GM12878 (cell line): ENCODE measurements at regions not wholly inside any gene's neighbourhood (a gene's known extent, or its start where the extent isn't known, plus 50 kb on each side); places are given as distances from the start of the nearest gene placed in this dataset.

ENCODE experiments used
- ATAC-seq: fragments of 200-7000 bp; cut with Tn5 transposase; 3 replicates; pipeline ENCODE4 v1.9.1; 2020; ENCODE audit warnings: mild to moderate bottlenecking, moderate library complexity
- BruUV-seq: library from RNA; stranded (reverse); fragments of 400-500 nt; replicated peaks from 2 replicates; lab custom pipeline; 2021; lab: Mats Ljungman, UMichigan
- CTCF ChIA-PET: fragments of 300-600 bp; sonication (Branson Sonifier 250); formaldehyde crosslinking; extraction: SDS; loops from one replicate; lab custom pipeline; 2021; ENCODE audit warnings: inconsistent platforms; lab: Yijun Ruan, JAX
- POLR2A ChIA-PET: fragments of 350-600 bp; formaldehyde crosslinking; extraction: SDS; loops from one replicate; lab custom pipeline; 2021; ENCODE audit warnings: inconsistent platforms; lab: Charles Lee
- RAD21 ChIA-PET: fragments of 300-600 bp; sonication (Branson Sonifier 250); formaldehyde crosslinking; loops from one replicate; lab custom pipeline; 2023; ENCODE audit warnings: antibody characterized with exemption; ENCODE audit not compliant: unreplicated experiment; lab: Charles Lee
- SMC1A ChIA-PET: fragments of 300-600 bp; sonication (Branson Sonifier 250); formaldehyde crosslinking; loops from one replicate; lab custom pipeline; 2023; ENCODE audit not compliant: unreplicated experiment, uncharacterized antibody; lab: Charles Lee
- DNase-seq: peaks from one replicate; pipeline ENCODE4 v3.0.0-alpha.2; 2011; ENCODE audit warnings: low read depth, low spot score
- FAIRE-seq: peaks from 3 replicates; lab custom pipeline; 2011; peaks lifted over from hg19 to GRCh38; lab: Jason Lieb, UNC
- H2AFZ ChIP-seq: 2 replicates; pipeline ENCODE4 v1.6.0; 2011; ENCODE audit warnings: low read depth, low read length, control low read depth; ENCODE audit not compliant: control insufficient read depth
- H3K27ac ChIP-seq: 2 replicates; pipeline ENCODE4 v1.5.1; 2011; ENCODE audit warnings: control low read depth; ENCODE audit not compliant: control insufficient read depth, insufficient read depth
- H3K27me3 ChIP-seq, 2 experiments: replicated peaks in 1 of 2; 2 replicates each; pipeline versions ENCODE4 v1.6.0 to v1.6.1; 2011; ENCODE audit warnings: low read length in 1 of 2; ENCODE audit not compliant: control insufficient read depth in 2 of 2, insufficient read depth in 2 of 2
- H3K36me3 ChIP-seq, 2 experiments: 2 replicates each; pipeline ENCODE4 v1.5.1; 2011; ENCODE audit warnings: low read length in 1 of 2; ENCODE audit not compliant: control insufficient read depth in 2 of 2, insufficient read depth in 2 of 2
- H3K4me1 ChIP-seq: 2 replicates; pipeline ENCODE4 v1.6.1; 2011; ENCODE audit warnings: mild to moderate bottlenecking, low read length, moderate library complexity, mixed read lengths; ENCODE audit not compliant: control insufficient read depth, insufficient read depth
- H3K4me2 ChIP-seq: 2 replicates; pipeline ENCODE4 v1.6.0; 2011; ENCODE audit warnings: control low read depth; ENCODE audit not compliant: control insufficient read depth, insufficient read depth
- H3K4me3 ChIP-seq: fragments of 200-600 bp; sonication (generic); 2 replicates; pipeline ENCODE4 v1.5.1; 2016
- H3K79me2 ChIP-seq: 2 replicates; pipeline ENCODE4 v1.6.0; 2011; ENCODE audit warnings: low read length; ENCODE audit not compliant: control insufficient read depth, insufficient read depth
- H3K9ac ChIP-seq: 2 replicates; pipeline ENCODE4 v1.8.0; 2011; ENCODE audit warnings: low read length, control low read depth, mixed read lengths; ENCODE audit not compliant: control insufficient read depth, insufficient read depth
- H3K9me3 ChIP-seq: replicated peaks from 3 replicates; pipeline ENCODE4 v1.5.1; 2011; ENCODE audit warnings: mild to moderate bottlenecking, low read length; ENCODE audit not compliant: control insufficient read depth, insufficient read depth
- H4K20me1 ChIP-seq: 2 replicates; pipeline ENCODE4 v1.6.0; 2011; ENCODE audit not compliant: control insufficient read depth, insufficient read depth
- CBX5 ChIP-seq: sonication (generic); IDR thresholded peaks from 2 replicates; pipeline ENCODE4 v1.6.1; 2016; ENCODE audit warnings: low read depth, moderate library complexity, mild to moderate bottlenecking, inconsistent platforms
- CEBPB ChIP-seq, 2 experiments: fragments of 150-350 bp in 1 of 2; IDR thresholded peaks; 2 replicates each; pipeline ENCODE4 v1.6.1; 2012 to 2014; ENCODE audit warnings: low read depth in 2 of 2, low read length in 2 of 2, borderline replicate concordance in 1 of 2, inconsistent platforms in 1 of 2
- HDAC6 ChIP-seq: fragments of 200-600 bp; sonication (generic); IDR thresholded peaks from one replicate; pipeline ENCODE4 v1.8.0; 2017; ENCODE audit warnings: antibody characterized with exemption; ENCODE audit not compliant: unreplicated experiment
- HDGF ChIP-seq: fragments of 450-650 bp; IDR thresholded peaks from 2 replicates; pipeline ENCODE4 v1.6.1; 2016; ENCODE audit warnings: antibody characterized with exemption
- KDM1A ChIP-seq: fragments of 200-600 bp; sonication (generic); IDR thresholded peaks from 2 replicates; pipeline ENCODE4 v1.6.1; 2016; ENCODE audit warnings: borderline replicate concordance
- MEF2A ChIP-seq: IDR thresholded peaks from 2 replicates; pipeline ENCODE4 v1.6.1; 2011; ENCODE audit warnings: low read depth, mild to moderate bottlenecking, low read length, moderate library complexity; ENCODE audit not compliant: insufficient read depth
- MTA3 ChIP-seq: IDR thresholded peaks from 2 replicates; pipeline ENCODE4 v1.6.1; 2012; ENCODE audit warnings: low read length, inconsistent platforms, borderline replicate concordance
- NR2C1 ChIP-seq: fragments of 450-650 bp; IDR thresholded peaks from 2 replicates; pipeline ENCODE4 v1.6.1; 2017; ENCODE audit warnings: antibody characterized with exemption, mild to moderate bottlenecking, moderate library complexity
- NR2C2 ChIP-seq: IDR thresholded peaks from 2 replicates; pipeline ENCODE4 v1.6.1; 2011; ENCODE audit warnings: borderline replicate concordance, low read depth; ENCODE audit not compliant: control insufficient read depth, insufficient read length
- POU2F2 ChIP-seq: IDR thresholded peaks from 3 replicates; pipeline ENCODE4 v1.6.1; 2011; ENCODE audit warnings: low read depth, mild to moderate bottlenecking, low read length, borderline replicate concordance
- RAD51 ChIP-seq: fragments of 450-650 bp; IDR thresholded peaks from 2 replicates; pipeline ENCODE4 v1.6.1; 2016; ENCODE audit warnings: moderate library complexity, mild to moderate bottlenecking, inconsistent platforms
- ZNF207 ChIP-seq: fragments of 450-650 bp; IDR thresholded peaks from 2 replicates; pipeline ENCODE4 v1.6.1; 2014; ENCODE audit warnings: antibody characterized with exemption, mild to moderate bottlenecking, borderline replicate concordance
- WGBS: methylation state at CpG from one replicate; pipeline ENCODE4 v1.1.6; 2016; ENCODE audit warnings: low lambda C conversion rate; ENCODE audit not compliant: insufficient replicate concordance, insufficient coverage; ENCODE audit errors: missing lambda C conversion rate; 5-methylcytosine and 5-hydroxymethylcytosine counted together
- in situ Hi-C: fragments of 300-500 bp; cut with MboI; formaldehyde crosslinking; loops from 9 replicates; pipeline ENCODE4 v1.14.3; 2018; ENCODE audit warnings: mixed read lengths
- intact Hi-C: fragments of 100-400 bp; cut with micrococcal nuclease; formaldehyde crosslinking; loops from one replicate; pipeline ENCODE4 v1.14.2; 2022; ENCODE audit not compliant: unreplicated experiment
- TF ChIP-seq, protein P1 (sequence below): fragments of 150-350 bp; IDR thresholded peaks from 2 replicates; pipeline ENCODE4 v1.6.1; 2016; ENCODE audit warnings: low read depth, low read length
- TF ChIP-seq, protein P2 (sequence below): IDR thresholded peaks from 2 replicates; pipeline ENCODE4 v1.6.1; 2012; ENCODE audit warnings: low read depth, low read length, improper control_type of control experiment
- TF ChIP-seq, protein P3 (sequence below): fragments of 450-650 bp; IDR thresholded peaks from 2 replicates; pipeline ENCODE4 v1.6.1; 2018; ENCODE audit warnings: borderline replicate concordance, mild to moderate bottlenecking; ENCODE audit not compliant: partially characterized antibody

DNA sequence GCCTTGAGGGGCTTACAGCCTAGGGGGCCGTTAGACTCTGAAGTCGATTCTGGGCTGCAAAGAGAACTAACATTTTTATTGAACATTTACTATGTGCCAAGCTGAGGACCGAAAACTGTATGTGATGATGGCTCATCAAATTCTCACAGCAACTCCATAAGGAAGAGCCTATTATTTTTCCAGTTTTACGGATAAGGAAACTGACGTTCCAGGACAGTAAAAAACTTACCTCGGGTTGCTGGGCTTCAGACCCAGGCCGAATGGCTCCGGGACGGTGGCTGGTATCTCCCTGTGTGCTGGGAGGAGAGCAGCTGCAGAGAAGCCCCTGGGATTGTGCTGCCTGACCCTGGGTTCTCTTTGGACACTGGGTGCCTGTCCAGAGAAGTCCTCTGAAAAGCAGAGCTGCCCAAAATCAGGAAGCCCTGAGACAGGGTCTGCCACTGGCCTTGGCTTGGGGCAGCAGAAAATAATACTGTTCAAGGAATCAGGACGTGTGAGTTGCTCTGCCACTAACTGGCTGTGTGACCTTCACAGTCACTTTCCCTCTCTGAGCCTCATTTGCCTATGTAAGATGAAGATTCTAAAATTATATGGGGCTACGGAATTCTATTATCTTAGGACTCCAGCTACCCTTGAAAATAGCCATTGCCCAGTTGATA is 116.3 kb upstream of the CPEB4 start (continued):
- TF ChIP-seq, protein P1, sequence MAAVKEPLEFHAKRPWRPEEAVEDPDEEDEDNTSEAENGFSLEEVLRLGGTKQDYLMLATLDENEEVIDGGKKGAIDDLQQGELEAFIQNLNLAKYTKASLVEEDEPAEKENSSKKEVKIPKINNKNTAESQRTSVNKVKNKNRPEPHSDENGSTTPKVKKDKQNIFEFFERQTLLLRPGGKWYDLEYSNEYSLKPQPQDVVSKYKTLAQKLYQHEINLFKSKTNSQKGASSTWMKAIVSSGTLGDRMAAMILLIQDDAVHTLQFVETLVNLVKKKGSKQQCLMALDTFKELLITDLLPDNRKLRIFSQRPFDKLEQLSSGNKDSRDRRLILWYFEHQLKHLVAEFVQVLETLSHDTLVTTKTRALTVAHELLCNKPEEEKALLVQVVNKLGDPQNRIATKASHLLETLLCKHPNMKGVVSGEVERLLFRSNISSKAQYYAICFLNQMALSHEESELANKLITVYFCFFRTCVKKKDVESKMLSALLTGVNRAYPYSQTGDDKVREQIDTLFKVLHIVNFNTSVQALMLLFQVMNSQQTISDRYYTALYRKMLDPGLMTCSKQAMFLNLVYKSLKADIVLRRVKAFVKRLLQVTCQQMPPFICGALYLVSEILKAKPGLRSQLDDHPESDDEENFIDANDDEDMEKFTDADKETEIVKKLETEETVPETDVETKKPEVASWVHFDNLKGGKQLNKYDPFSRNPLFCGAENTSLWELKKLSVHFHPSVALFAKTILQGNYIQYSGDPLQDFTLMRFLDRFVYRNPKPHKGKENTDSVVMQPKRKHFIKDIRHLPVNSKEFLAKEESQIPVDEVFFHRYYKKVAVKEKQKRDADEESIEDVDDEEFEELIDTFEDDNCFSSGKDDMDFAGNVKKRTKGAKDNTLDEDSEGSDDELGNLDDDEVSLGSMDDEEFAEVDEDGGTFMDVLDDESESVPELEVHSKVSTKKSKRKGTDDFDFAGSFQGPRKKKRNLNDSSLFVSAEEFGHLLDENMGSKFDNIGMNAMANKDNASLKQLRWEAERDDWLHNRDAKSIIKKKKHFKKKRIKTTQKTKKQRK: no peak
- TF ChIP-seq RAD51: no peak
- TF ChIP-seq MEF2A: no peak
- TF ChIP-seq, all 136 proteins: peak for 0

DNA sequence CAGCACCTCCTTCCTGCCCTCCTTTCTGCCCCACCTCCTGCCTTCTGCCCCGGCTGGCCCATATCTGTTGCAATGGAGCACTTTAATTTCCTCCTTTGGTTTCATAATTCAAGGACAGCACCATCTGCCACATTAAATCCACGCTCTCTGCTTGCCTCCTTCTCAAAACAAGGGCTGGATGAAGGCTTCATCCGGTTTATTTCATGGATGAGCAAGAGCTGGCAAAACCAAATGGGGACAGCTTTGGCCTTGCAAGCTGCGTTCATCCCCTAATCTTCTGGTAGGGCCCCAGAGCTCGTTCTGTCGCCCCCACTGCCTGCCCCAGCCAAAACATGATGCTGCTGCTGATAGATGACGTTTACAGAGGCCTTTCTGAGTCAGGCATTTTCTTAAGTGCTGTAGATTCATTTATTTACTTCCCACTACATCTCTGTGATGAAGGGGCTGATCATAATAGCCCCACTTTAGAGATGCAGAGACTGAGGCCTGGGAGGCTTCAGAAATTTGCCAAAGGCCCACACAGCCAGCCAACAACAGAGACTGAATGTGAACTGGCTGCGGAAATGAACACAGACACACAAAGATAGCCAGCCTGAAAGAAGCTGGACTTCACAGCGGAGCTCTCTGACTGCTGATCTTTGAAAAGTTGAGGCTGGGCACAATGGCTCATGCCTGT is 115.6 kb upstream of the CPEB4 start:
- FAIRE-seq (no peak), ATAC-seq (no peak), DNase-seq (no peak)
- WGBS: 69% methylated on average over 9 of the region's 9 CpGs
- Histone ChIP-seq H3K4me2 (no peak overlapping the region), H3K9ac (no peak overlapping the region), H3K79me2 (no peaks in the 10 kb centered on the region), H3K9me3 (no peaks in the 10 kb centered on the region), H3K4me3 (no peak overlapping the region), H3K27ac (no peak overlapping the region), H2AFZ (no peak overlapping the region), H3K27me3 (no peaks in the 10 kb centered on the region), H3K36me3 (no peaks in the 10 kb centered on the region), H3K4me1 (no peaks in the 10 kb centered on the region), H4K20me1 (no peaks in the 10 kb centered on the region)
- in situ Hi-C loops (no loop called here), intact Hi-C loops (no loop called here)
- CTCF ChIA-PET: interaction anchor here (0.6 kb wide), 1 partner anchor 48 kb away, joined by 3 read pairs; no protein-coding TSS in a partner anchor
- SMC1A ChIA-PET: interaction anchor here (1.2 to 1.6 kb wide), 3 partner anchors 9 to 13 kb away, joined by 3 to 5 read pairs (median 3); no protein-coding TSS in a partner anchor
- POLR2A ChIA-PET: no interaction called here
- no TSS peak for BruUV-seq
- RAD21 ChIA-PET: no interaction called here
- TF ChIP-seq NR2C2: no peak
- TF ChIP-seq MTA3: no peak
- TF ChIP-seq, protein P2, sequence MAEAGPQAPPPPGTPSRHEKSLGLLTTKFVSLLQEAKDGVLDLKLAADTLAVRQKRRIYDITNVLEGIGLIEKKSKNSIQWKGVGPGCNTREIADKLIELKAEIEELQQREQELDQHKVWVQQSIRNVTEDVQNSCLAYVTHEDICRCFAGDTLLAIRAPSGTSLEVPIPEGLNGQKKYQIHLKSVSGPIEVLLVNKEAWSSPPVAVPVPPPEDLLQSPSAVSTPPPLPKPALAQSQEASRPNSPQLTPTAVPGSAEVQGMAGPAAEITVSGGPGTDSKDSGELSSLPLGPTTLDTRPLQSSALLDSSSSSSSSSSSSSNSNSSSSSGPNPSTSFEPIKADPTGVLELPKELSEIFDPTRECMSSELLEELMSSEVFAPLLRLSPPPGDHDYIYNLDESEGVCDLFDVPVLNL: no peak
- no peak for TF ChIP-seq ZNF207
- no peak for TF ChIP-seq POU2F2
- TF ChIP-seq NR2C1: no peak
- TF ChIP-seq HDGF: no peak
- TF ChIP-seq KDM1A: no peak
- no peak for TF ChIP-seq CEBPB (IDR thresholded peaks at IDR 0.05; ENCODE audit: borderline replicate concordance in 1 of 2, low read depth in 2 of 2, low read length in 2 of 2)
- TF ChIP-seq CBX5: no peak
- no peak for TF ChIP-seq HDAC6
- TF ChIP-seq, protein P3, sequence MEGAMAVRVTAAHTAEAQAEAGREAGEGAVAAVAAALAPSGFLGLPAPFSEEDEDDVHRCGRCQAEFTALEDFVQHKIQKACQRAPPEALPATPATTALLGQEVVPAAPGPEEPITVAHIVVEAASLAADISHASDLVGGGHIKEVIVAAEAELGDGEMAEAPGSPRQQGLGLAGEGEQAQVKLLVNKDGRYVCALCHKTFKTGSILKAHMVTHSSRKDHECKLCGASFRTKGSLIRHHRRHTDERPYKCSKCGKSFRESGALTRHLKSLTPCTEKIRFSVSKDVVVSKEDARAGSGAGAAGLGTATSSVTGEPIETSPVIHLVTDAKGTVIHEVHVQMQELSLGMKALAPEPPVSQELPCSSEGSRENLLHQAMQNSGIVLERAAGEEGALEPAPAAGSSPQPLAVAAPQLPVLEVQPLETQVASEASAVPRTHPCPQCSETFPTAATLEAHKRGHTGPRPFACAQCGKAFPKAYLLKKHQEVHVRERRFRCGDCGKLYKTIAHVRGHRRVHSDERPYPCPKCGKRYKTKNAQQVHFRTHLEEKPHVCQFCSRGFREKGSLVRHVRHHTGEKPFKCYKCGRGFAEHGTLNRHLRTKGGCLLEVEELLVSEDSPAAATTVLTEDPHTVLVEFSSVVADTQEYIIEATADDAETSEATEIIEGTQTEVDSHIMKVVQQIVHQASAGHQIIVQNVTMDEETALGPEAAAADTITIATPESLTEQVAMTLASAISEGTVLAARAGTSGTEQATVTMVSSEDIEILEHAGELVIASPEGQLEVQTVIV: no peak
